NT2/D1 (cell line): ENCODE measurements at regions not wholly inside any gene's neighbourhood (a gene's known extent, or its start where the extent isn't known, plus 50 kb on each side); places are given as distances from the start of the nearest gene placed in this dataset.

Experiments used
- SUZ12 ChIP-seq: IDR thresholded peaks from 2 replicates; pipeline ENCODE4 v1.6.1; 2011; ENCODE audit not compliant: insufficient read length, insufficient read depth; ENCODE audit errors: extremely low read depth
- YY1 ChIP-seq: IDR thresholded peaks from 2 replicates; pipeline ENCODE4 v1.6.1; 2011; ENCODE audit not compliant: insufficient read length, insufficient read depth
- ZNF274 ChIP-seq: IDR thresholded peaks from 2 replicates; pipeline ENCODE4 v1.6.1; 2011; ENCODE audit warnings: mild to moderate bottlenecking, low read depth, low read length

GRCh38 chr2:153228904-153229303 lies 249.7 kb downstream of the RPRM start:
- TF ChIP-seq ZNF274: no peak
- no peak for TF ChIP-seq SUZ12
- no peak for TF ChIP-seq YY1
